ENCODE measurements at regions not wholly inside any gene's neighbourhood (a gene's known extent, or its start where the extent isn't known, plus 50 kb on each side); places are given as distances from the start of the nearest gene placed in this dataset.
A peak's percentile ranks its signal among the peaks of the same experiment; 100 is the strongest.
"Not testable (repeated sequence)": the region's sequence is repeated elsewhere in the genome, so short reads cannot be mapped to it uniquely, and the experiment has no call there.

- TF ChIP-seq CTCF (IDR thresholded peaks at IDR 0.05), result no peak
- intact Hi-C loops (cut with DNase I), result no loop called here
- H3K9me3 ChIP-seq, result no peaks in the 10 kb centered on the region
- H3K4me1 ChIP-seq, result no peaks in the 10 kb centered on the region
- H3K4me3 ChIP-seq, result no peak overlapping the region
- no peaks in the 10 kb centered on the region for H3K36me3 ChIP-seq
- DNase-seq (no peak), ATAC-seq (no peak)
- H3K27ac ChIP-seq, result no peak overlapping the region
- no peaks in the 10 kb centered on the region for H3K27me3 ChIP-seq (ENCODE audit: low read depth)
These were observed 93.3 kb upstream of the NAP1L1 start for GRCh38 chr12:76177821-76178220.

- TF ChIP-seq CTCF (IDR thresholded peaks at IDR 0.05), result no peak
- intact Hi-C loops (cut with DNase I), result no loop called here
- Histone ChIP-seq H3K4me3 (no peak overlapping the region), H3K27me3 (ENCODE audit: low read depth) (no peaks in the 10 kb centered on the region), H3K9me3 (no peaks in the 10 kb centered on the region), H3K36me3 (no peaks in the 10 kb centered on the region), H3K27ac (no peak overlapping the region), H3K4me1 (no peaks in the 10 kb centered on the region)
- no peak for ATAC-seq
- no peak for DNase-seq
These were observed 92.5 kb upstream of the NAP1L1 start for GRCh38 chr12:76176940-76177339.

GRCh38 chr12:76175946-76176345, 91.5 kb upstream of the NAP1L1 start:
- H3K4me1 ChIP-seq; intact Hi-C loops (cut with DNase I); ATAC-seq; H3K36me3 ChIP-seq; H3K27ac ChIP-seq; H3K9me3 ChIP-seq; H3K27me3 ChIP-seq (ENCODE audit: low read depth); H3K4me3 ChIP-seq; DNase-seq: not testable (repeated sequence)

- no peaks in the 10 kb centered on the region for H3K36me3 ChIP-seq
- no peak overlapping the region for H3K27ac ChIP-seq
- no peak overlapping the region for H3K4me3 ChIP-seq
- DNase-seq, result no peak
- H3K27me3 ChIP-seq (ENCODE audit: low read depth), result no peaks in the 10 kb centered on the region
- TF ChIP-seq CTCF (IDR thresholded peaks at IDR 0.05), result no peak
- no peaks in the 10 kb centered on the region for H3K4me1 ChIP-seq
- intact Hi-C loops (cut with DNase I), result no loop called here
- no peaks in the 10 kb centered on the region for H3K9me3 ChIP-seq
- ATAC-seq, result no peak
These were observed 89.3 kb upstream of the NAP1L1 start for GRCh38 chr12:76173756-76174155.

- intact Hi-C loops (cut with DNase I), result no loop called here
- Histone ChIP-seq H3K27ac (peak overlapping the region; percentile 57), H3K9me3 (no peaks in the 10 kb centered on the region), H3K4me3 (peak overlapping the region; percentile 25), H3K36me3 (no peaks in the 10 kb centered on the region), H3K27me3 (ENCODE audit: low read depth) (no peaks in the 10 kb centered on the region), H3K4me1 (no peaks in the 10 kb centered on the region)
- TF ChIP-seq CTCF (IDR thresholded peaks at IDR 0.05), result peak; percentile 60
- ATAC-seq, result peak; percentile 89 to 92
- DNase-seq, result no peak
These were observed 74.2 kb upstream of the NAP1L1 start for GRCh38 chr12:76158518-76159321.

- H3K27ac ChIP-seq, result peak overlapping the region; percentile 15
- DNase-seq, result no peak
- no peaks in the 10 kb centered on the region for H3K9me3 ChIP-seq
- no peaks in the 10 kb centered on the region for H3K4me1 ChIP-seq
- intact Hi-C loops (cut with DNase I), result no loop called here
- H3K4me3 ChIP-seq, result no peak overlapping the region
- ATAC-seq, result no peak
- H3K27me3 ChIP-seq (ENCODE audit: low read depth), result no peaks in the 10 kb centered on the region
- H3K36me3 ChIP-seq, result no peaks in the 10 kb centered on the region
- no peak for TF ChIP-seq CTCF (IDR thresholded peaks at IDR 0.05)
These were observed 72.2 kb upstream of the NAP1L1 start for GRCh38 chr12:76156726-76157125.
